Liver (tissue), 8 donors: ENCODE measurements at regions not wholly inside any gene's neighbourhood (a gene's known extent, or its start where the extent isn't known, plus 50 kb on each side); places are given as distances from the start of the nearest gene placed in this dataset.

Experiments
- DNase-seq: peaks from one replicate; pipeline ENCODE4 v3.0.0-alpha.2; 2017; ENCODE audit warnings: low spot score
- H3K27ac ChIP-seq, 2 donors: one replicate each; pipeline ENCODE4 v1.7.0; 2013; ENCODE audit warnings: inconsistent platforms in 2 of 2, low read length in 2 of 2, control low read depth in 1 of 2, low read depth in 1 of 2, mild to moderate bottlenecking in 1 of 2
- H3K27me3 ChIP-seq, 4 donors: one replicate each; pipeline versions ENCODE4 v1.6.1 to v1.7.0; 2013; ENCODE audit warnings: low read length in 3 of 4, inconsistent platforms in 1 of 4, mild to moderate bottlenecking in 1 of 4, moderate library complexity in 1 of 4; ENCODE audit not compliant: control insufficient read depth in 4 of 4, insufficient read depth in 4 of 4
- H3K36me3 ChIP-seq, 4 donors: one replicate each; pipeline versions ENCODE4 v1.6.1 to v1.7.0; 2013; ENCODE audit warnings: low read length in 3 of 4, mild to moderate bottlenecking in 3 of 4, low read depth in 1 of 4, moderate library complexity in 1 of 4; ENCODE audit not compliant: control insufficient read depth in 4 of 4, insufficient read depth in 3 of 4
- H3K4me1 ChIP-seq, 4 donors: one replicate each; pipeline versions ENCODE4 v1.6.1 to v1.7.0; 2013; ENCODE audit warnings: low read length in 3 of 4, mild to moderate bottlenecking in 3 of 4, moderate library complexity in 1 of 4; ENCODE audit not compliant: control insufficient read depth in 4 of 4, insufficient read depth in 4 of 4
- H3K4me3 ChIP-seq, 3 donors: one replicate each; pipeline versions ENCODE4 v1.6.1 to v1.7.0; 2013; ENCODE audit warnings: low read length in 3 of 3, control low read depth in 1 of 3, low read depth in 1 of 3, mild to moderate bottlenecking in 1 of 3
- H3K9ac ChIP-seq, 2 donors: one replicate each; pipeline ENCODE4 v1.7.0; 2013; ENCODE audit warnings: low read length in 2 of 2, mild to moderate bottlenecking in 2 of 2, moderate library complexity in 2 of 2, control low read depth in 1 of 2, low read depth in 1 of 2
- H3K9me3 ChIP-seq, 4 donors: one replicate each; pipeline versions ENCODE4 v1.6.1 to v1.7.0; 2013; ENCODE audit warnings: low read length in 3 of 4; ENCODE audit not compliant: control insufficient read depth in 4 of 4
- ATF3 ChIP-seq: IDR thresholded peaks from 2 replicates; pipeline ENCODE4 v1.6.1; 2016; ENCODE audit warnings: antibody characterized with exemption
- CTCF ChIP-seq: fragments of 150-350 bp; IDR thresholded peaks from 2 replicates; pipeline ENCODE4 v1.5.1; 2017; ENCODE audit warnings: improper control_type of control experiment, low read depth, low read length; ENCODE audit not compliant: missing input control
- EGR1 ChIP-seq, 2 donors: IDR thresholded peaks; 2 replicates each; pipeline ENCODE4 v1.6.1; 2016 to 2018; ENCODE audit warnings: antibody characterized with exemption in 2 of 2, low read depth in 2 of 2
- FOXA1 ChIP-seq: IDR thresholded peaks from 2 replicates; pipeline ENCODE4 v1.6.1; 2016; ENCODE audit warnings: antibody characterized with exemption
- FOXA2 ChIP-seq: IDR thresholded peaks from 2 replicates; pipeline ENCODE4 v1.6.1; 2016; ENCODE audit warnings: antibody characterized with exemption
- GABPA ChIP-seq, 2 donors: IDR thresholded peaks in 1 of 2; conservative IDR thresholded peaks in 1 of 2; 2 replicates each; pipeline ENCODE4 v1.6.1; 2016; ENCODE audit warnings: antibody characterized with exemption in 2 of 2, mild to moderate bottlenecking in 1 of 2, moderate library complexity in 1 of 2
- HNF4A ChIP-seq, 2 donors: conservative IDR thresholded peaks; 2 replicates each; pipeline ENCODE4 v1.6.1; 2016; ENCODE audit warnings: antibody characterized with exemption in 2 of 2, mild to moderate bottlenecking in 2 of 2
- HNF4G ChIP-seq: IDR thresholded peaks from 2 replicates; pipeline ENCODE4 v1.6.1; 2016; ENCODE audit warnings: antibody characterized with exemption
- JUND ChIP-seq, 2 donors: IDR thresholded peaks; 2 replicates each; pipeline ENCODE4 v1.6.1; 2016; ENCODE audit warnings: antibody characterized with exemption in 2 of 2
- MAX ChIP-seq: IDR thresholded peaks from 2 replicates; pipeline ENCODE4 v1.6.1; 2016; ENCODE audit warnings: antibody characterized with exemption
- NR2F2 ChIP-seq: IDR thresholded peaks from 2 replicates; pipeline ENCODE4 v1.6.1; 2016; ENCODE audit warnings: antibody characterized with exemption
- RAD21 ChIP-seq, 2 donors: IDR thresholded peaks; 2 replicates each; pipeline ENCODE4 v1.6.1; 2016; ENCODE audit warnings: antibody characterized with exemption in 2 of 2, mild to moderate bottlenecking in 2 of 2
- REST ChIP-seq: IDR thresholded peaks from 2 replicates; pipeline ENCODE4 v1.6.1; 2016; ENCODE audit warnings: antibody characterized with exemption, mild to moderate bottlenecking
- RXRA ChIP-seq, 2 donors: IDR thresholded peaks; 2 replicates each; pipeline ENCODE4 v1.6.1; 2017 to 2018; ENCODE audit warnings: antibody characterized with exemption in 2 of 2, mild to moderate bottlenecking in 1 of 2
- SP1 ChIP-seq: IDR thresholded peaks from 2 replicates; pipeline ENCODE4 v1.6.1; 2018; ENCODE audit warnings: antibody characterized with exemption, mild to moderate bottlenecking
- TAF1 ChIP-seq: conservative IDR thresholded peaks from 2 replicates; pipeline ENCODE4 v1.6.1; 2016; ENCODE audit warnings: antibody characterized with exemption, mild to moderate bottlenecking
- YY1 ChIP-seq: IDR thresholded peaks from 2 replicates; pipeline ENCODE4 v1.6.1; 2016; ENCODE audit warnings: antibody characterized with exemption, mild to moderate bottlenecking
- ZBTB33 ChIP-seq: IDR thresholded peaks from 2 replicates; pipeline ENCODE4 v1.6.1; 2016; ENCODE audit warnings: antibody characterized with exemption
- WGBS: extraction: QIAGEN DNeasy Blood & Tissue Kit; methylation state at CpG from one replicate; pipeline ENCODE4 v1.1.7; 2013; 5-methylcytosine and 5-hydroxymethylcytosine counted together
- donor health status: healthy.
- donor health status: healthy.
- donor health status: healthy.
- donor health status: healthy.
- donor health status: healthy.

- TF ChIP-seq REST (no peak), TAF1 (no peak), HNF4A (conservative IDR thresholded peaks at IDR 0.05) (no peak), HNF4G (no peak), RAD21 (IDR thresholded peaks at IDR 0.05) (no peak), FOXA2 (no peak), RXRA (IDR thresholded peaks at IDR 0.05) (no peak)
These were observed 338.8 kb upstream of the ATP10B start (continued) for GRCh38 chr5:161190778-161191177.

- no peaks in the 10 kb centered on the region for H3K9me3 ChIP-seq
- H3K27ac ChIP-seq: no peak overlapping the region
- no peak for DNase-seq
- no peaks in the 10 kb centered on the region for H3K4me1 ChIP-seq
- TF ChIP-seq SP1: no peak
- no peak for TF ChIP-seq RXRA (IDR thresholded peaks at IDR 0.05)
- no peaks in the 10 kb centered on the region for H3K36me3 ChIP-seq
- WGBS: 77% methylated on average over 3 of the region's 3 CpGs
- no peak overlapping the region for H3K4me3 ChIP-seq
- H3K27me3 ChIP-seq: no peaks in the 10 kb centered on the region
- H3K9ac ChIP-seq: no peak overlapping the region
These were observed 338.1 kb upstream of the ATP10B start for GRCh38 chr5:161190086-161190485.

- H3K9me3 ChIP-seq: no peaks in the 10 kb centered on the region
- no peak overlapping the region for H3K27ac ChIP-seq
- H3K4me3 ChIP-seq: no peak overlapping the region
- no peak for DNase-seq
- no peak overlapping the region for H3K9ac ChIP-seq
- TF ChIP-seq FOXA2 (no peak), CTCF (no peak), FOXA1 (no peak), ATF3 (no peak), REST (no peak), SP1 (no peak), ZBTB33 (no peak), EGR1 (IDR thresholded peaks at IDR 0.05; ENCODE audit: low read depth in 2 of 2) (no peak), HNF4A (conservative IDR thresholded peaks at IDR 0.05) (no peak), NR2F2 (no peak), YY1 (no peak), MAX (no peak), GABPA (IDR thresholded peaks at IDR 0.05 in 1 of 2, conservative IDR thresholded peaks at IDR 0.05 in 1 of 2) (no peak), HNF4G (no peak), RXRA (IDR thresholded peaks at IDR 0.05) (no peak), JUND (IDR thresholded peaks at IDR 0.05) (no peak), RAD21 (IDR thresholded peaks at IDR 0.05) (no peak), TAF1 (no peak)
- H3K4me1 ChIP-seq: no peaks in the 10 kb centered on the region
- H3K27me3 ChIP-seq: no peaks in the 10 kb centered on the region
- WGBS: 76% methylated on average over 1 of the region's 1 CpG
- no peaks in the 10 kb centered on the region for H3K36me3 ChIP-seq
These were observed 337.4 kb upstream of the ATP10B start for GRCh38 chr5:161189452-161189851.
